ENCODE measurements at regions not wholly inside any gene's neighbourhood (a gene's known extent, or its start where the extent isn't known, plus 50 kb on each side); places are given as distances from the start of the nearest gene placed in this dataset.

DNA sequence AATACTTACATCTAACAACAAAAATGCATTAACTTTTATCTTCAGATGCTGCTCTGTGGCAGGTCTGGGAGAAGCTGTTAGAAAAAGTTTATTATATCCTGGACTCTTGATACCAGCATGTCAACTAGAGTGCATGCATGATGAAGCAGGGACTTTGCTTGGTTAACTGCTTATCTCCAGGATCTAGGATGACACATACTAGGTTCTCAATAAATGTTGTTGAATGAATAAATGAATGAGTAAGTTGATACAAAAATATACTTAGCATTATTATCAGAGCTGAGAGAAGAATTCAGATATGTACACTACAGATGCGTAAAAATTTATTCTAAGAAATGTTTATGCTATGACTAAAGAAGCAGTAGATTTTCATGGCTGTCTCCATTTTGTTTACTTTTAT lies 304.3 kb downstream of the LTN1 start:
- FAIRE-seq = no peak
- dilution Hi-C loops (cut with MboI; ENCODE audit: extremely low pct_ligation_motif_present, low sequenced_read_pairs) = no loop called here
- no peak for DNase-seq (ENCODE audit: low read depth, low spot score)
- Histone ChIP-seq H3K79me2 (ENCODE audit: control insufficient read depth, insufficient read depth, low read length) (no peaks in the 10 kb centered on the region), H3K27me3 (ENCODE audit: control insufficient read depth, extremely low read depth, insufficient read depth, low read length) (no peaks in the 10 kb centered on the region), H3K9me1 (ENCODE audit: control insufficient read depth, extremely low read depth, insufficient read depth, low read length) (no peaks in the 10 kb centered on the region), H3K4me2 (ENCODE audit: control insufficient read depth, extremely low read depth, insufficient read depth, low read depth, low read length) (no peak overlapping the region), H3K4me3 (ENCODE audit: control insufficient read depth in 2 of 3, extremely low read depth in 1 of 3, insufficient read depth in 2 of 3, low read depth in 1 of 3, low read length in 3 of 3) (no peak overlapping the region), H3K9me3 (ENCODE audit: control insufficient read depth, low read depth, low read length) (no peaks in the 10 kb centered on the region), H3K36me3 (ENCODE audit: control insufficient read depth in 2 of 2, extremely low read depth in 1 of 2, insufficient read depth in 2 of 2, low read length in 2 of 2) (no peaks in the 10 kb centered on the region), H3K4me1 (ENCODE audit: control insufficient read depth, extremely low read depth, insufficient read depth, low read length) (peaks cover 31% of the 10 kb centered on the region), H4K20me1 (ENCODE audit: control insufficient read depth, extremely low read depth, insufficient read depth, low read length) (no peaks in the 10 kb centered on the region), H2AFZ (ENCODE audit: control insufficient read depth, low read length) (no peak overlapping the region), H3K9ac (ENCODE audit: control insufficient read depth, extremely low read depth, insufficient read depth, low read length) (no peak overlapping the region), H3K27ac (ENCODE audit: control insufficient read depth, insufficient read depth, low read length) (no peak overlapping the region)
- TF ChIP-seq CTCF (optimal IDR thresholded peaks at IDR 0.05 in 1 of 3, IDR thresholded peaks at IDR 0.05 in 1 of 3, conservative IDR thresholded peaks at IDR 0.05 in 1 of 3; ENCODE audit: extremely low read depth in 1 of 3, insufficient read depth in 2 of 3, low read length in 3 of 3) (no peak), EZH2 (IDR thresholded peaks at IDR 0.05; ENCODE audit: low read length) (no peak)

- FAIRE-seq = peak; percentile 94
- Histone ChIP-seq H3K9me1 (ENCODE audit: control insufficient read depth, extremely low read depth, insufficient read depth, low read length) (no peaks in the 10 kb centered on the region), H3K4me2 (ENCODE audit: control insufficient read depth, extremely low read depth, insufficient read depth, low read depth, low read length) (peak overlapping the region; percentile 50), H3K4me3 (ENCODE audit: control insufficient read depth in 2 of 3, extremely low read depth in 1 of 3, insufficient read depth in 2 of 3, low read depth in 1 of 3, low read length in 3 of 3) (no peak overlapping the region), H3K79me2 (ENCODE audit: control insufficient read depth, insufficient read depth, low read length) (no peaks in the 10 kb centered on the region), H3K36me3 (ENCODE audit: control insufficient read depth in 2 of 2, extremely low read depth in 1 of 2, insufficient read depth in 2 of 2, low read length in 2 of 2) (no peaks in the 10 kb centered on the region), H3K27ac (ENCODE audit: control insufficient read depth, insufficient read depth, low read length) (peak overlapping the region; percentile 56), H3K9ac (ENCODE audit: control insufficient read depth, extremely low read depth, insufficient read depth, low read length) (no peak overlapping the region), H3K9me3 (ENCODE audit: control insufficient read depth, low read depth, low read length) (no peaks in the 10 kb centered on the region), H2AFZ (ENCODE audit: control insufficient read depth, low read length) (no peak overlapping the region), H3K4me1 (ENCODE audit: control insufficient read depth, extremely low read depth, insufficient read depth, low read length) (peaks cover 25% of the 10 kb centered on the region), H3K27me3 (ENCODE audit: control insufficient read depth, extremely low read depth, insufficient read depth, low read length) (no peaks in the 10 kb centered on the region), H4K20me1 (ENCODE audit: control insufficient read depth, extremely low read depth, insufficient read depth, low read length) (no peaks in the 10 kb centered on the region)
- peak; percentile 94 for DNase-seq (ENCODE audit: low read depth, low spot score)
- TF ChIP-seq EZH2 (IDR thresholded peaks at IDR 0.05; ENCODE audit: low read length) (no peak), CTCF (optimal IDR thresholded peaks at IDR 0.05 in 1 of 3, IDR thresholded peaks at IDR 0.05 in 1 of 3, conservative IDR thresholded peaks at IDR 0.05 in 1 of 3; ENCODE audit: extremely low read depth in 1 of 3, insufficient read depth in 2 of 3, low read length in 3 of 3) (no peak)
- dilution Hi-C loops (cut with MboI; ENCODE audit: extremely low pct_ligation_motif_present, low sequenced_read_pairs) = no loop called here
Observed at GRCh38 chr21:28687586-28687985, 305.1 kb downstream of the LTN1 start.
